ENCODE measurements at regions not wholly inside any gene's neighbourhood (a gene's known extent, or its start where the extent isn't known, plus 50 kb on each side); places are given as distances from the start of the nearest gene placed in this dataset.

- no peak overlapping the region for H3K4me3 ChIP-seq (replicated peaks; ENCODE audit: low read depth, low read length)
- TF ChIP-seq, protein P1, sequence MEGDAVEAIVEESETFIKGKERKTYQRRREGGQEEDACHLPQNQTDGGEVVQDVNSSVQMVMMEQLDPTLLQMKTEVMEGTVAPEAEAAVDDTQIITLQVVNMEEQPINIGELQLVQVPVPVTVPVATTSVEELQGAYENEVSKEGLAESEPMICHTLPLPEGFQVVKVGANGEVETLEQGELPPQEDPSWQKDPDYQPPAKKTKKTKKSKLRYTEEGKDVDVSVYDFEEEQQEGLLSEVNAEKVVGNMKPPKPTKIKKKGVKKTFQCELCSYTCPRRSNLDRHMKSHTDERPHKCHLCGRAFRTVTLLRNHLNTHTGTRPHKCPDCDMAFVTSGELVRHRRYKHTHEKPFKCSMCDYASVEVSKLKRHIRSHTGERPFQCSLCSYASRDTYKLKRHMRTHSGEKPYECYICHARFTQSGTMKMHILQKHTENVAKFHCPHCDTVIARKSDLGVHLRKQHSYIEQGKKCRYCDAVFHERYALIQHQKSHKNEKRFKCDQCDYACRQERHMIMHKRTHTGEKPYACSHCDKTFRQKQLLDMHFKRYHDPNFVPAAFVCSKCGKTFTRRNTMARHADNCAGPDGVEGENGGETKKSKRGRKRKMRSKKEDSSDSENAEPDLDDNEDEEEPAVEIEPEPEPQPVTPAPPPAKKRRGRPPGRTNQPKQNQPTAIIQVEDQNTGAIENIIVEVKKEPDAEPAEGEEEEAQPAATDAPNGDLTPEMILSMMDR (IDR thresholded peaks at IDR 0.05; ENCODE audit: low read depth, low read length, missing control alignments) = no peak
- DNase-seq (ENCODE audit: extremely low read depth, low read depth) = no peak
Observed at GRCh38 chr22:48563118-48563965, 1264.3 kb downstream of the BRD1 start.

- no peak overlapping the region for H3K4me3 ChIP-seq (replicated peaks; ENCODE audit: low read depth, low read length)
- TF ChIP-seq, protein P1 (IDR thresholded peaks at IDR 0.05; ENCODE audit: low read depth, low read length, missing control alignments) = no peak
- DNase-seq (ENCODE audit: extremely low read depth, low read depth) = no peak
Observed at GRCh38 chr22:48561676-48562075, 1266.0 kb downstream of the BRD1 start.

DNA sequence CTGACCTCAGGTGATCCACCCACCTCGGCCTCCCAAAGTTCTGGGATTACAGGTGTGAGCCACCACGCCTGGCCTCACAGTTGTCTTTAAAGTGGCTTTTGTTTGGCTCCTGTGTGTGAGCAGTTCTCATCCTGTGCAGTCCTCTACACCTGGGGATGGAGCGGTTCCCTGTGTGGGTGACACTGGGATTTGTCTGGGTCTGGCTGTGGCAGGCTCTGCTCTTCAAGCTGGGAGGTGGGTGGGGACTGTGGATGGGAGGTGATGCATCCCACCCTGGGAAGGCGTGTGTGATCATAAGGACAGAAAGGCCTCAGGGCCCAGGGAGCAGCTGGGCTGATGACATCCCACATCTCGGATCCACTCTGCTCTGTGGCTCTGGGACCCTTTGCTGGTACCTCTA, 1266.8 kb downstream of the BRD1 start:
- DNase-seq (ENCODE audit: extremely low read depth, low read depth) = no peak
- TF ChIP-seq, protein P1 (IDR thresholded peaks at IDR 0.05; ENCODE audit: low read depth, low read length, missing control alignments) = no peak
- H3K4me3 ChIP-seq (replicated peaks; ENCODE audit: low read depth, low read length) = no peak overlapping the region

- DNase-seq (ENCODE audit: extremely low read depth, low read depth) = no peak
- no peak overlapping the region for H3K4me3 ChIP-seq (replicated peaks; ENCODE audit: low read depth, low read length)
- TF ChIP-seq, protein P1 (IDR thresholded peaks at IDR 0.05; ENCODE audit: low read depth, low read length, missing control alignments) = no peak
Observed at GRCh38 chr22:48560389-48560751, 1267.3 kb downstream of the BRD1 start.

- no peak for DNase-seq (ENCODE audit: extremely low read depth, low read depth)
- TF ChIP-seq, protein P1 (IDR thresholded peaks at IDR 0.05; ENCODE audit: low read depth, low read length, missing control alignments) = no peak
Observed at GRCh38 chr22:48559647-48560388, 1267.9 kb downstream of the BRD1 start.

DNA sequence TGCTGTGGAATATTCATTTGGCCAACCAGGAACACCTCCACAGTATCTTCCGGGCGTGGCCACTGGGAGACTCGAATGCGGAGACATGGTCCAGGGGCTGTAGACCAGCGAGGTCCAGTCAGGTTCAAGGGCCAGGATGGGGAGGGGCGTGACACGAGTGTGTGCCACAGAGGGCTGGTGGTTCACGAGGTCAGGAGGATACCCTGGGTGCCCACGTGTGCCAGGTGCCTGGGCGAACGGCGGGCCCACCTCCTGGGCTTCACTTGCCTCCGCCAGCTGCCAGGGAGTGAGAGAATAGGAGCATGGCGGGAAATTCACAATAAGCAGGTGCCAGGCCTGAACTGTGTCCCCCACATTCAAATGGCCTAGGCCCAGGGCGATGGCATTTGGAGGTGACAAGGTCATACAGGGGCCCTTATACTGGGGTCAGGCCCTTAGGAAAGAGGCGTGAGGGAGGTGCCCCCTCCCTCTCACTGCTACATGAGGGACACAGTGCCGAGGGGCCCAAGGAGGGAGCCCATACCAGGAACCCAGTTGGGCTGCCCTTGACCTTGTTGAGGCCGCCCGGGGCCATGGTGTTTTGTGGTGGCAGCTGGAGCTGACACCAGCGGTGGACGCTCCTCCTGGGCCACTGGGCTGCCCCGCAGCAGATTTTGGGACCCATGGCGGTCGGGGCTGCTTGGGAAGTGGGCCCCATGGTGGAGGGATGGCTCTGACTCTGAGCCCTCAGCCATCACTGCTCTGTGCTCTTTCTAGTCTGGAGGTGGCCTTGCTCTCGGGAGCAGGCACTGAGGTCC, 1268.9 kb downstream of the BRD1 start:
- no peak for DNase-seq (ENCODE audit: extremely low read depth, low read depth)
- H3K4me3 ChIP-seq (replicated peaks; ENCODE audit: low read depth, low read length) = no peak overlapping the region
- TF ChIP-seq, protein P1 (IDR thresholded peaks at IDR 0.05; ENCODE audit: low read depth, low read length, missing control alignments) = no peak

More at GRCh38 chr22:48559647-48560388, 1267.9 kb downstream of the BRD1 start:
- H3K4me3 ChIP-seq (replicated peaks; ENCODE audit: low read depth, low read length) = no peak overlapping the region
